GM21515 (cell line): ENCODE measurements at regions not wholly inside any gene's neighbourhood (a gene's known extent, or its start where the extent isn't known, plus 50 kb on each side); places are given as distances from the start of the nearest gene placed in this dataset.

ENCODE experiments used
- ATAC-seq: cut with Tn5 transposase; IDR thresholded peaks from one replicate; pipeline ENCODE4 v1.9.1; 2021; ENCODE audit not compliant: unreplicated experiment

DNA sequence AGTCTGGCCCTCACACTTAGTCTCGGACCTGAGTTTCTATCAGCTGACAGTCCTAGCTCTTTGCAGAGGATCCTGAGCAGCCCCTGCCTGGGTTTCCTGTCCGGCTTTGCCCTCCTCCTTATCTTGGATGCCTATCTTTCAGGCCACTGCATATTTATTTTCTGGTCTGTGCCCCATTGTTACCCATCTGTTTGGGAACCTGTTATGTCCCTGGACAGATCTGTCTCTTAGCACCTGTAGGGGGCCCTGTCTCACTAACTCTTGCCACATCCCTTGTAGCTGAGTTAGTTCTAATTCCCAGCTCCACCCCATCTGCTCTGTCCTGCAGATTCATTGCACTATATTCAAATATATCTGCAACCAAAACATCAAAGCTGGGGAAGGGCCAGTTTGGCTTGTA is 514.9 kb upstream of the LCORL start:
- ATAC-seq, result no peak

DNA sequence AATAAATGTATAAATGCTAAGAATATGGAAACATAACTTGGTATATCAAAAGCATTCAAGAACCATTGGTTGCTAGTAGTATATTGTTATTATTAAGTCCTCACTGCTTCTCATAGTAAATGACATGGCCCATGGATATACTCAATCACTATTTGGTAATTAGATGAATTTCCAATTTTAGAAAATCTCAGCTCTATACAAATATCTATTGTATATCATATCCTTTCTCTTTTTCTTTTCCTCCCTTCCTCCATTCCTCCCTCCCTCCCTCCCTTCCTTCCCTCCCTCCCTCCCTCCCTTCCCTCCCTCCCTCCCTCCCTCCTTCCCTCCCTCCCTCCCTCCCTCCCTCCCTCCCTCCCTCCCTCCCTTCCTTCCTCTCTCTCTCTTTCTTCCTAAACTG is 514.4 kb upstream of the LCORL start:
- ATAC-seq, result no peak

DNA sequence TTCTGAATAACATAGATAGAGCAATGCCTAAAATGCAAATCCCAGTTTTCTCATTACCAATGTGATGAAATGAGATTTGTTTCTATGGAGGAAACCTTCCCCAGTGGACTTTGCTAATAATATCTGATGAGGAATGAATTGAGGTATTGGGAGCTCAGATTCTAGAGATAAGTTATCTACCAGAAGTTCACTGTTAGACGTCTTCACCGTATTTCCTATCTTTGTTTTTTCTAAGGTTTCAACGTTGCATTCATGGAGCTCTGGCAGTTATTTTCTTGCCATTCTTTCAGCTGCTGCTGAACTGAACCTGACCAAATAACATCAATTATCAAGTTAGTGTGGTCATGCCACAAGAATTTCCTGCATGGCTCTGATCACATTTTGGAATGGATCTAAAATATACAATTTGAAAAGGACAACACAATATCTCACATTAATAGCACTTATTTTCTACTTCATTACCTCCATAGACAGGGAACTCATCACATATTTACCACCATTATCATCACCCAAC is 511.8 kb upstream of the LCORL start:
- ATAC-seq, result no peak

DNA sequence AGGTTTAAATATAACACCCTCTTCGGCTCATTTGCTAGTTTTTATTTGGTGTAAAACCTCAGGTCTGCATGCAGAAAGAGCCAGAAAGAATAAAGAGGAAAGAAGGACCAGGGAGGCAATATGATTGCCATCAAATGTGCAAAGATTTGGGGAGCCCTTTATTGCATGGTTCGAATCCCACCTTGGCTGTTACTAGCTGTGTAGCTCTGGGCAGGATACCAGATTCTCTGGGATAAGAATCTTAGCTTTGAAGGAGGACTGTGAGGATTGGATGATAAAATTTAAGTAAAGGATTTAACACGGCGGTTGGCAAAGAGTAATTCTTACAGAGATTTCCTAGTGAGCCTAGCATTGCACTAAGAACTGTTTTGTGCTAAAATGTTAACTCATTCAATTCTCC is 510.2 kb upstream of the LCORL start:
- no peak for ATAC-seq

DNA sequence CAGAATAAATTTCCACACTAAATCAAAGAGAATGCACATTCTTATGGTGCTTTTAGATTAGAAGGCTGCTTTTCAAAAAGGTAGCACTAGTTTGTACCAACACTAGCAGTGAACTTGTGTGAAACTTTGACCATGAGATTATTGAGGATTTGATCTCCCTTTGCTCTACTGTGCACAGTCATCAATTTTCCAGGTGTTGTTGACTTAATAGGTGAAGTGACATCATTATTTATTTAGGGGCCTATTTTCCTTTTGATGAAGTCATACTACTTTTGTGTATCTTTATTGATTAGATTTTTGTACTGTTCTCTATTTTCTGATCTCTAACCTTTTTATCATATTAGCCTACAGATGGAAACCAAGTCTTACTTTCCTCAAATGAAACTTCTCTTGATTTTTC is 507.9 kb upstream of the LCORL start:
- ATAC-seq, result no peak

DNA sequence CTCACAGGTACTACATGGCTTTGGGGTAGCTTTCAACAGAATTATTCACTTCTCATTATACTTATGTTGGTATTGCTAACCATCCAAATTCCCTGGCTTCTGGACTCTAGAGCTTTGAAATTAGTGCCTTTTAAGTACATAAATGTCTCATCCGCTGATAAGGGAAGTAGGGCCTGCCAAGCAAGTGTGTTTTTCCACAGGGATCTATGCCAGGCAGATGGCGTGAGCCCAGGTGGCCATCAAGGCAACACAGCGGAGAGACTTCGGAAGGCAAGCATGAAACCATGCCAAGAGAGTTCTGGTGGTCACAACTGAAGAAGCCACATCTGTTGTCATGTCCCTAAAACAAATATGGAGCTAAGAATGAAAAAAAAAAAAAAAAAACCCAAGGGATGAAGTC is 503.1 kb upstream of the LCORL start:
- ATAC-seq, result no peak

DNA sequence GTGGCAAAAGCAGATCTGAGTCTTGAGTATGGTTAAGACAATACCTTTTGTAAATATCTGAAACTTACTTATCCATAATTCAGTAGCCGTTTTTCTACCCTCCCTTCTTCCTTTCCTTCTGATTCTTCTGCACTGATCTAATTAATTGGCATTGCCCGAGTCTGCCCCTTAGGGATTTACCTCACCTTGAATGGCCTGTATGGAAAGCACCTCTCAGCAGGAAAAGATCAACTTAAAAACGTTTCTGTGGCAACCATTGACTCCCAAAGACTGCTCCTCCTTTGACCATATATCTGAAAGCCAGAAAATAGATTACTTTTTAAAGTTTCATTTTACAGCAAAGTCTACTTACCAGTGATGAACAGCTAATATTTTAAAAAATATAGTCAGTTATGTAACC is 496.5 kb upstream of the LCORL start:
- no peak for ATAC-seq

DNA sequence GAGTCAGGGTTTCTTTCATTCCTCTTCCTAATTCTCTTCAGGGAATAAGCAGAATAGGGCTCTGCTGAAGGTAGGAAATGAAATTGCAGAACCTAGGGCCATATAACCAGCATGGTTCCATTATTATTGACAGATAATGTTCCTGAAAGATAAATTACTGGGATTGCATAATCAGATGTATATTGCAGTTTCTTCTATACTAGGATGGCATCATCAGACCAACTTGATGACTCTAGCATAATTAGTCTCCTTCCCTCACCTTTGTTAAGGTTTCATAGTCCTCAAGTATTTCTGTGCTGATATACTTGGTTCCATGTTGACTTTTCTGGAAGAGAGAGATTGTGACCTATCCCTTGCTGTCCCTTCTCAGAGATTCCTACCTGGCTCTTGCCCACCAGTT is 492.3 kb upstream of the LCORL start:
- ATAC-seq, result no peak

DNA sequence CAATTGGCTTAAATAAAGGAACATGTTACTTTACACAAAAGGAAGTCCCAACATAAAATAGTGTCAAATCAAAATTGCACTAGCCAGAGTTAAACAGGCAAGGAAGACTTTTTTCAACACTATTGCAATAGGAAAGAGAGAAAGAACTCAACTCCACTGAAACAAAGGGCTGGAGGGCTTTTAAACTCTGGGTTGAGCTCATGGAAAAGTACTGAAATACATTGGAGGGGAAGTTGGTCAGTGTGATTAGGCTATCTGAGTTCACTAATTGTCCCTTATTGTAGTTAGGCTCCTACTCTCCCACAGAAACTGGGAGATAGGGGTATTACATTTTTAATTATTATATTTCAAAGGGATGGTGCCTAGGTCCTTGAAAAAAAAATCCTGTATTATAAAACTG is 491.2 kb upstream of the LCORL start:
- ATAC-seq, result no peak

DNA sequence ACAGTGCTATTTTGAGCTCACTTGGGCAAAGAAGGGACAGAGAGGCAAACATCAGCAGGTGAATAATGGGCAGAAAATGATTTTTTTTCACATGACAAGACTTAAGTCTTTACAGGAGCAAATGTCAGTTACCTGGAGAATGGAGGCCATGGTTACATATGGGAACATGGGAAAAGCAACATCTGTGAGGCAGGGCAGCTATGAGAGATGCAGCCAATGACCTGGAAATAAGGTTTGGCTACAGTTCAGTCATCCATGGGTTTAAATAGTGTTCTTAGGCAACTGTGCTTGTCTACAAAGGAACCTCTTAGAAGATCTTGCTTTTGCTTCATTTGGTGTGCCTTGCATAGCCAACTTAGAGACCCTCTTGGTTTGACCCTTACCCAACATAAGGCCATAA is 490.2 kb upstream of the LCORL start:
- no peak for ATAC-seq

DNA sequence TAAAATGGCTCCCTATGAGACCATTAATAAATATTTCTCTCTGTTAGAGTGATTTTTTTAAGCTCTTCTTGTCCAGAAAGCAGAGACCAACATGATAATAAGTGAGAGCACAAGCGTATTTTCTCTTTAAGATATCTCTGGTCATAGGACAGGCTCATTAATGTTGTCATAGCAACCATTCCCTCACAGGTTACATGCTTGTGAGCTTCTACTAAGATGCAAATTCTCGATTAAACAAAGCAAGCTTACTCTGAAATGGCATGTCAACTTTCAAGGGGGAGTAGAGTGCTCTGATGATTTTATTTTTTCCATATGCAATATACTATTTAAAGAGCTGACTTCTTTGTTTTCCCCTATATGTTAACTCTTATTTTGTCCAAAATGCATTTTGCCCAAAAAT is 487.2 kb upstream of the LCORL start:
- ATAC-seq, result no peak

DNA sequence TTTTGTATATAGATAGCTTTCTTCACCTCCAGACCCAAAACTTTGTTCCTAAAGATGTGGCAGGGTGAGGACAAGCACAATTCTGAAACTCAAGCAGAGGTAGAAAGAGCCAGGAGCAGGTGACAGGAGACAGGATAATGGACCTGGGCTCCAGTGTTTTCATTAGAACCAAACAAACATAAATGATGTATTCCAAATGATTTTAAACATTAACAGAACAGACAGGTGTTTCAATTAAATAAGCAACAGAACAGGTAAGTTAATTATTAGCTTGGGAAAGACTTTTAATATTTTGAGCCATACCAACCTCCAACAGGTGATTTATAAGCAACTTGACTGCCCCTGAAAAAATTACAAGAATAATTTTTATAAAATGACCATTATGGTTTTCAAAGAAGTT is 459.4 kb upstream of the LCORL start:
- ATAC-seq, result no peak

DNA sequence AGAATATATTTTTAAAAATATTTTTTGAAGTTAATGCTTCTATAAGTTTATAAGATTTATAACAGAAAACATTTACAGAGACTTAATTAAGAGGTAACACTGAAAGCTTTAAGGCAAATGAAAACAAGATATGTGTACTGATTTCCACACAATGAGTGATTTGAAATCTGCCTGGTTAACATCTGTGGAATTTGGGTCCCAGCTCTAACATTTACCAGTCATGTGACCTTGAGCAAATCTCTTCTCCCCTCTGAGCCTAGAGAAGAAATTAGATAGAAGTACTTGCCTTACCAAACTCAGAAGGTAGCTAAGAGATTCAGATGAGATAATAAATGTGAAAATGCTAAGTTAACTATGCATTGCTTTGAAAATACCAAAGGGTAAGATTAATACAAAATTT is 458.8 kb upstream of the LCORL start:
- ATAC-seq, result no peak

DNA sequence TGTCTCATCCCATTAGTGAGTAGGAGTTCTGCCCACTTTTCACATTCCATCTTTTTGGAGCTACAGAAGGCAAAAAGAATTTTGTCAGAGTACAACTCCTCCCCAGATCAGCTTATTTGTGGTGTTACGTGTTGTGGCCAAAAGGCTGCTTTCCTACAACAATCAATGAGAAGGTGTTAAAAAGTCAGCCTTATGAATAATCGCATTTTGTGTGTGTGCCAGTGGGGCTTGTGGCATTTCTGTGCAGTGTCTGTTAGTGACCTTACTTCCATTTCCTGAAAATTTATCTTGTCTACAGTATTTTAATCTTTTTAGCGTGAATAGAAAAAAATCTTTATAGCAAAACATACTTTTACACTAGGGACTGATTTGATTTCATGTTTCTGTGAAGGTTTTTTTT is 458.3 kb upstream of the LCORL start:
- no peak for ATAC-seq

DNA sequence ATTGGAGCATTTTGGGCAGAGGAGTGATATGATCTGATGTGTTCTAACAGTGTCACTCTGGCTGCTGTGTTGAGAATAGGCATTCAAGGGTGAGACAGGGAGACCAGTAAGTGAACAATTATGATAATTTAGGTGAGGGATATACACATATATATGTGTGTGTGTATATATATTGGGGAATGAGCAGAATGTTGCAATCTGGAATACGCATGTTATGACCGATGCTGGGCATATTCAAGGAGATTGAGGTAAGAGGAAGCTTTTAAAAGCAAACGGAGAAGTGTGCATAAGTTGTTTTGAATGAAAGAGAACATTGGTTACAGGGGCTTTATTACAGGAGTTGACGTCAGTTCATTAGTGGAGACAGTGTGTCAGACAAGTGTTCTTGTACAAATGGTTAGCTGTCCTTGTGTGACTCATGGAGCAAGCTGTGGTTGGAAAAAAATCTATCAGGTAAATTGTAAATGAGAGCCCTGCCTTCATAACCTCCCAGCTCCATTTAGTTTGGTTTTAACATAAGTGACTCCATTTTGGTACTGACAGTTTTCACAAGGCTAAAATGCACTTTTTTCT is 442.5 kb upstream of the LCORL start:
- ATAC-seq, result no peak

DNA sequence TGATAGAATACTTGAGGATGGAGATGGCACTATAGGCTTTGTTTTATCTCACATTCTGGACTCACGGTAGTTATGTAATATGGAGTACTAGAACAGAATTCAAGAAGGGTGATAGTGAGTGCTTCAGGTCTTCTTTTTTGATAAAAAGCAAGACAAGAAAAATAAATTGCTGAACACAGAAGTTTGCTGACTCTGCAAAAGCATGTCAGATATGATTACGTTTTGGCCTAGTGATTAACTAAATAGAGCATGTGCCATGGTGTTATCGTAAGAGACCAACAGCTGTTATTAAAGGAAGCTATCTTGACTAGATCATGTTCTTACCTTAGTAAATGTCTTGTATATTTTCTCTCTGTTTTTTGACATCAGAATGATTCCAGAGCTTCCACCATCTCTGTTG is 436.9 kb upstream of the LCORL start:
- ATAC-seq, result no peak

DNA sequence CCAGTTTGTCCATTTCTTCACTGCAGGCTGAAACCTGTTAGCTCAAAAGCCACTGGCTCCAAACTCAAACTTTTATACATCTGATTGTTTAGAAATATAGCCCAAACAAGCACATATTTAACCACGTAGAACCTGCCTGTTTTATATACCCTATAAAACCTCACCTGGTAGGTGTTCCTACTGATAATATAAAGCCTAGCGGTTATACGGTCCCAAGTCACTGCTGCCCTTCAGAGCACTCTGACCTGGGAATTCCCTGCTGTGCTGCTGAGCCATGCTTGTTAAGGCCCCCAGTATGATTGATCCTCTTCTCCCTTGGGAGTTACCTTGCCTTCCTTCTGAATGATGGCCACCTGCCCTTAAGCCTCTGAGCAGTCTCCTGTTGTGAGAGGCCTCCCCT is 432.8 kb upstream of the LCORL start:
- ATAC-seq, result no peak

DNA sequence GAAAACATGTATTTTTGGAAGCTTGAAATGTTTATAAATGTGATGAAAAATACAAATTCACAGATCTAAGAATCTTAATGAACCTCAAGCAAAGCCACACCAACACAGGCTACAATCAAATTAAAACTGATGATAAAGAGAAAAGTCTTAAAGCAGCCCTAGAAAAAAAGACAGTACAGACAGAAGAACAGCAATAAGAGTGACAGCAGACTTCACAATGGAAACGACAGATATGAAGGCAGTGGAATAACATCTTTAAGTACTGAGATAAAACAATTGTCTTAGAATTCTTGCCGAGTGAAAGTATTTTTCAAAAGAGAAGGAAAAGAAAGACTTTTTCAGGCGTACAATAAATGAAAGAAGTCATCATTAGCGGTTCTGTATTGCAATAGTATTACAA is 423.6 kb upstream of the LCORL start:
- no peak for ATAC-seq

DNA sequence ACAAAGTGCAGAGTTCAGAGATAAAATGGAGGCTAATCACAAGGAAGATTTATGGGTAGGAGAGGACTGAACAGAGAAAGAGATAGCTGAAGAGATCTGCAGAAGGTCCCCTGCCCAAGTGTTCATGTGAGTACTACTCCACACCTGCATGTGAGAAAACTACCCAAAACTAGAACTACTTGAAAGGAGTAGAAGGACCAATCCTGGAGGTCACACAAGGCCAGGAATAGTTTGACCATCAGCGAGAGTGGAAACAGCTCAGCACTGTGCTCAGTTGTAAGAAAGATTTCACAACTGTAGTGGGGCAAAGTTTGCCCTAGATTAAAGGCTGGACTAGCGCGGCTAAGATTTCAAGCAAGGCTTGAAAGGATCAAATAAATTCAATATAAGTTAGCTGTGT is 422.7 kb upstream of the LCORL start:
- ATAC-seq, result no peak

DNA sequence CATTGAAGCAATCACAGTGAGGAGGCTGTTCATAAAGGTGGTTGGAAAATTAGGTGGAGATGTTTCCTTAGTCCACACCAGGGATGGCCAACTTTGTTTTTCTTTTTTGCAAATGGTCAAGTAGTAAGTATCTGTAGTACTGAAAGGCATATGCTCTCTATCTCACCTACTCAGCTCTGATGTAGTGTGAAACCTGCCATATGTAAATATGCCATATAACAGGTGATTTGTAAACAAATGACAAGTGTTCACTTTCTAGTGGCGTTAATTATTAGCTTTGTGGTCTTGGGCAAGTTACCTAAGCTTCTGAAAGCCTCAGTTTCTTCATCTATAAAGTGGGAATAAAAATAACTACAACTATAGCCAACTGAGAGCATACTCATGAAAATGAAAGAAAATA is 421.4 kb upstream of the LCORL start:
- ATAC-seq, result no peak

DNA sequence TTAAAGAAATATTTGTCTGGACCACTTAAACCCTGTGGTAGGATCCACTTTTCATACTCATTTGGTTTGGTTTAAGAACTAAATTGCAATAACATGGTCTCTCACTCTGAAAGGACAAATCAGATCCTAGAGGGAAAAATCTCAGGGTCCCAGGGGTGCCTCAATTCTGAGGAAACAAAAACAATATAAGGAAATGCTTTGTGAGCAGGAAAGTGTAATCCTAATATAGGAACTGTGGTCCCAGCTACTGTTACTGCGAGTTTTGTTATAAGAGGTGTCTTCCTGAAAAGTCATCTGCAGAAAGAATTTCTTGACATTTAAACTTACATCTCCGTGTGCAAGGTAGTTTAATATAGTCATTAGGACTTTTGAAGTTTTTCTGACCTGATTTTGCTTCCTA is 420.1 kb upstream of the LCORL start:
- no peak for ATAC-seq

DNA sequence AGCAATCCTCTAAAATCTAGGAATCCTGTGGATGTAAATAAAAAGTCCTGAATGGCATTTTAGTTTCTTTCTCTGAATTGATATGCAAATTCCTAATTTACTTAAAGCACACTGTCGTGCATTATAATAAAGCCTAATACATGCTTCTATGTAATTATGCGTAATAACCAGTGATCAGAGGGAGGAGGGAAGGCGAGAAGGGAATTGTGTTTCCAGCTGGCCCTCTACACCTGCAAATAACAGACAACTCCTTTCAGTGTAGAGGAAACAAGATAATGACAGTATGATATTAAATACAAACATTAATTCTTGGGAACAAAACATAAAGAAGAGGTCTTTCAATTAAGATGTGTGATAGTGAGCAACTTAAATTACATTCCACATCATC is 419.6 kb upstream of the LCORL start:
- ATAC-seq, result no peak

DNA sequence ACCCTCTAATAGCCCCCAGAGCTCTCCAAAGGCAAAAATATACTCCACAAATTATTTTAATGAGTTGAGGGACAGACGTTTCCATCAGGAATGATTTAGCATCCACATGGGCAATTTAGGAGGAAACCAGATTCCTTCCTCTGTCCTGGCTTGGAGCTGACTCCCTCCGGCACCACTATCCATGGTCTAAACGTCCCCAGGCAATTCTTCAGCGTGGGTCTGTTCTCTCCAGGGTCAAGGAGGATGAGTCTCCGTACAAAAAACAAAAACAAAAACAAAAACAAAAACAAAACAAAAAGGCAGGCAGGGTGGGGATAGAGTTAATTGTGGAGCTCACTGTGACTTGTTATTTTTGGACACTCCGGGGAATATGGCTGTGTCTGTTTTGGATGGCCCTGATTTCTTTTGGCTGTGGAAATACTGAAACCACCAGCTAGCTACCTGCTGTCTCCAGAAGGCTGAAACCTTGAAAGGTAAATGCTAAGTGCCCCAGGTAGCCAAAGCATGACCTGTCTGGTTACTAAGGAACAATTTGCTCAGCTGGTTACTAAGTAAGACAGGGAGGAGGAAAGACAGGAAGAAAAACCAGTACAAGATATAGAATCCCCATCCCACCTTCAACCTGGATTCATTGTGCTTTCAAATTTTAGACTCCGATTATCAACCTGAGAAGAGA is 419.1 kb upstream of the LCORL start:
- ATAC-seq, result no peak
